ENCODE measurements at regions not wholly inside any gene's neighbourhood (a gene's known extent, or its start where the extent isn't known, plus 50 kb on each side); places are given as distances from the start of the nearest gene placed in this dataset.

DNA sequence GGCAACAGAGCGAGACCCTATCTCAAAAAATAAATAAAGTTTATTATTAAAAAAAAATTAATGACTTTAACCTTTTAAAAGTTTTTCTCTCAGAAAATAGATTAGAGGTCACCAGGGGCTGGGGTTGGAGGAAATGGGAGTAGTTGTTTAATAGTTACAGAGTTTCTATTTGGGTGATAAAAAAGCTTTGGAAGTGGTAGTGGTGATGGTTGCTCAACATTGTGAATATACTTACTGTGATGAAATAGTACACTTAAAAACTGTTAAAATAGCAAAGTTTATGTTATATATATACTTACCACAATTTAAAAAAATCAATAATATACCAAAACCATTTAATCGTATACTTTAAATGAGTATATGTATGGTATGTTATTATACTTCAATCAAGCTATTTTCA, 59.6 kb downstream of the ARL6IP4 start:
- no peak for DNase-seq

DNA sequence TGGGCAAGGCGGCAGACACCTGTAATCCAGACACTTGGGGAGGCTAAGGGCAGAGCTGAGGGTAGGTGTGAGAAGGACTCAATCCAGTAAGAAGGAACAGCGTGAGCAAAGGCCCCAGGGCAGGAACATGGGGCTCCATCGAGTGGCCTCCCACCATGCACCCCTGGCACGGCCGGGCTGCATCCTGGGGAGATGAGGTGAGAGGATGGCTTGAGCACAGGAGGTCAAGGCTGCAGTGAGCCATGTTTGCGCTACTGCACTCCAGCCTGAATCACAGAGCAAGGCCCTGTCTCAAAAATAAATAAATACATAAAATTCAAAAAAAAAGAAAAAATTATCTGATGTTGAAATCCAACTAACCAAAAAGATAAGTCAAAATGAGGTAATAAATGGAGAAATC, 58.5 kb downstream of the ARL6IP4 start:
- DNase-seq, result no peak

DNA sequence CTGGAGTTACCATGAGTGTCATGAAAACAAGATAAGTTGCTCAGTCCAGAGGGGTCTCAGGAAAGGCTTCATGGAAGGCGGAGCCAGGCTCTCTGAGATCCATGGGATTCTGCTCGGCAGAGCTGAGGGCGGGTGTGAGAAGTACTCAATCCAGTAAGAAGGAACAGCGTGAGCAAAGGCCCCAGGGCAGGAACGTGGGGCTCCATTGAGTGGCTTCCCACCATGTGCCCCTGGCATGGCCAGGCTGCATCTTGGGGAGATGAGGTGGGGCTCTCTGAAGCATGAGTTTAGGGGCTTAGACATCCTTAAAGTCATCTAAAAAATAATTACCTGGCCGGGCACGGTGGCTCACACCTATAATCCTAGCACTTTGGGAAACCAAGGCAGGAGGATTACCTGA, 58.0 kb downstream of the ARL6IP4 start:
- DNase-seq, result no peak

DNA sequence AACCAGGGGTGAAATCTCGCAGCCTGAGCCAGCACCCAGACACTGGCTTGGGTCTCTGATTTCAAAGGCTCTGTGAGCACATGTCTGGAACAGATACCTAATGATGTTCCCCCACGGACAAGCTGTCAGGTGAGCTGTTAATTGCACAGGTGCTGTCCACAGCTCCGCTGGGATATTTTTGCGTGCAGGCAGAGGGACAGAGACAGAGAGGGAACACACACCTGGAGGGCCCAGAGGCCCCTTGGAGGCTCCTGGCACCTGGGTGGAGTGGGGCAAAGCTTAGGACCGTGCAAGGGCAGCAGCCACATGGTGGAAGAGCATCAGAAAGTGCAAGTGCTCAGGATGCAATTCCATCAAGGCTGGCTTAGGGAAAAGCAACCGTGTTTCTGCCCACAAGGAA, 57.3 kb downstream of the ARL6IP4 start:
- no peak for DNase-seq

DNA sequence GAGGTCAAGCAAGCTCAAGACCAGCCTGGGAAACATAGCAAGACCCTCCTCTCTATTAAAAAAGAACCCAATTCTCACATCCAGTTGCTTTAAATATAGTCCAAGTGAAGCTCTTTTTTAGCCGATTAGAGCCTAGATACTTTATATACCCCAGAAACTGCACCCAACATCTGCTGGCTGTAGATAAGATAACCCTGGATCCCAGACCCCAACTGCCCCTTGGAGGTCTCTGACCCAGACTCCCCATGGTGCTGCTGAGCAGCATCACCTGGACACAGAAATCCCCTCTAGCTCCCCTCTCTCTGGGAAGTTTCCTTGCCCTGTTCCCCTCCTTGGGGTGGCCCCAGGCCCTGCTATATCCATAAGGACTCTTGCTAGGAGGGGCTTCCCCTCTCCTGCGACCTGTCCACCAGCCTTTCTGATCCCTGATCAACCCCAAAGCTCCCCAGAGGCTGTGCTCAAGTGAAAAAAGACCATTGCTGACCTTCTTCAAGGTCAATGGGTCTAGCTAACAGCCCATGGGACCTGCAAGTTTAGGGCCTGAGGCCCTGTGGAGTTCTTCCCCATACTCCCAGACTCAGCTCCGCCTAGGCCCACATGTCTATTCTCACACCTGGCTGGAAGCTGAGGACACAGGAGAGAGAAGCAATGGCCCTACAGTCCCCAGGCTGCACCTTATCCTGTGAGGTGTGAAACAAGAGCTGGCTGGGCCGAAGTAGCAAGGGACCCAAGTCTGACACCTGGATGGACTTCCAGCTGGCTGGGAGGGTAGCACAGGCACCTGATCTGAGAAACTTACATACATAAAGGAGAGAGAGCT, 56.2 kb downstream of the ARL6IP4 start:
- DNase-seq, result no peak

DNA sequence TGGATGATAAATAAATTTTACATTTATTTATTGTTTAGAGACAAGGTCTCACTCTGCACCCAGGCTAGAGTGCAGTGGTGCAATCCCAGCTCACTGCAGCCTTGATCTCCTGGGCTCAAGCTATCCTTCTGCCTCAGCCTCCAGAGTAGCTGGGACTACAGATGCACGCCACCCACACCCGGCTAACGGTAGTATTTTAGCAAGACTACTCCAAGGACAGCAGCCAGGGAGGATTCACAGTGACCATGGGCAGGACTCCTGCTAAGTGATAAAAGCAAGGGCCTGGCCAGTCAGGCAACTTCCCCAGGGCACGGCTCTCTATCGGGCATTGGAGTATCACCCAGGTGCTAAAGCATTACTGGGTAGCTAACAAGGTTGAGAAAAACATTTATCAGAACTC, 55.4 kb downstream of the ARL6IP4 start:
- no peak for DNase-seq

DNA sequence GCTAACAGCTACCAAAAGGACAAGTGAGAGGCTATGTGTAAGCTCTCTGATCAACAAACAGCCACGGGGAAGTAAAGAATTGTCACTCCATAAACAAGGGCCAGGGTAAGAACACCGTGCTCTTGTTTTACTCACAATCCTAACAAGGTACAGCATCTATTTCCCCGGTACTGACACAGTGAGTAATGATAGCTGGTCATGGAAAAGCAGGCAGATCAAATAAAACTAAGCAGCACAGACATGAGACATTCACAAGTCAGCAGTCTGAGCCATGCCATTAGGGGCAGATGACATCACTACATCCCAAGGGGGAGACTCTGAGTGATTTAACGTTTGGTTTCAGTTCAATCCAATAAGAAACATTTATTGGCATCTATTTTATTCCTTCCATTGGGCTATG, 54.4 kb downstream of the ARL6IP4 start:
- DNase-seq, result no peak

DNA sequence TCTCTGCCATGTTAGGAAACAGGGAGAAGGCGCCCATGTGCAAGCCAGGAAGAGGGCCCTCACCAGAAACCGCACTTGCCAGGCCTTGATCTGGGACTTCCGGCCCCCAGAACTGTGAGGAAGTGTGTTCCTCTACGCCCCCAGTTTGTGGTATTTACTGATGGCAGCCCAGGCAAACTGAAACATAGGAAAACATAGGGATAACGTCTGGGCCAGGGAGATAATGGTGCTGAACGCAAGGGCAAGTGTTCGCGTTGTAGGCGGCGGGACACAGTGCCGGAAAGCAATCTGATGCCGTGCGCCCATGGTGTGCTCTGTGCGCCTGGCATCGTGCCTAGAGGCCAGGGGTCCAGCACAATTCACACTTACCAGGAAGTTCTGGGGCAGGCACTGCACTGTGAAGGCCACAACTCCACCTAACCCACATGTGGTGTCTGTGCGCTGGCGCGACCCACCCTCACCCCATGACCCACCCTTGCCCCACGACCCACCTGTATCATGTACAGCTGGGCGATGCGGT, 53.6 kb downstream of the ARL6IP4 start:
- no peak for DNase-seq

DNA sequence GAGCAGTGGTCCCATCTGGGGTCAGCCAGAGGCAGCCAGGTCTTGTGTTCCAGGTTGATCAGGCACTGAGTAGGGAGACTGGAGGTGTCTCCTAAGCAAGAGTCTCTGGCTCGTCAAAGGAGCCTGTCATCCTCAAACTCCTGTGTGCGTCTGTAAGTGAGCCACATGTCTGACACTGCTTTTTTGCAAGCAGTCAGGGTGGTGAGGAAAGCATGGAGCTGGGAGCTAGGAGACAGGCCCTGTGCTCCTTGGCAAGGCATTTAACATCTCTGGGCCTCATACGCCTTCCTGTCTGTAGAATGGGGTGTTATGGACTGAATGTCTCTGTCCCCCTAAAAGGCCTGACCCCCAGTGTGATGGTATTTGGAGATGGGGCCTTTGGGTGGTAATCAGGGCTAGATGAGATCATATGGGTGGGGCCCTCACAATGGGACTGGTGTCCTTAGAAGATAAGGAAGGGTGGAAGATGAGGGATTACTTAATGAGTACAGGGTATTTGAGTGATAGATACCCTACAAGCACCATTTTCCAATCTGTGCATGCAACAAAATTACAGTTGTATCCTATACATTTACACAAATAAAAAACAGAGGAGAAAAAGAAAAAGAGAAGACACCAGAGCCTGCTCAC, 53.0 kb downstream of the ARL6IP4 start:
- no peak for DNase-seq

DNA sequence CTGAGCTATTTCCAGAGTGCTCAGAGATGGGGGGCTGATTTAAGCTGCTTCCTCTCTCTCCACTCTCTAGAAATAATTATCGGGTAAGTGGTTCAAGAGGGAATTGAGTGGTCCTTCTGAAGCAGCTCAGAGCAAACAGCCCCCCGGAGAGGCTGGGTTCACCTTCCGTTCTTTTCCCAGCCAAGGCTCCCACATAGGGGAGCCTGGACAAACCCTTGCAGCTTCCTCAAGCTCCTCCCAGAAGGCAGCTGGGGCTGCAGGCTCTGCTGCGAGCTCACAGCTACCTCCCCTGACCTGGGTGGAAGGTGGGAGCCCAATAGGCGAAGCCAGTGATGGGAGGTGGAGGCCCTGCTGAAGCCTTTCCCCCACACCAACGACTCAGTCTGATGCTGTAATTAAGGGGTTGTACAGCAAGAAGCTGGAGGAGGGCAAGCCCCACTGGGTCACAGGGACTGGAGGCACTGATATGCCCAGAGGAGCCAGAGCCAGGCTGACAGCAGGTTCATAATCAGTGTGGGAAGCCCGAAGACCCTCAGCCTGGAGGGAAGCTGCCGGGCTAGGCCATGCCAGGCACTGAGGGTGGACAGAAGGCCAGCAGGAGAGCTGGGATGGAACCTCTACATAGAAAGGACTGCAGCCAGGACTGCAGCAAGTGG, 52.4 kb downstream of the ARL6IP4 start:
- DNase-seq, result peak; percentile 97
